ENCODE measurements at regions not wholly inside any gene's neighbourhood (a gene's known extent, or its start where the extent isn't known, plus 50 kb on each side); places are given as distances from the start of the nearest gene placed in this dataset.

GRCh38 chr6:40844246-40844645 is 194.8 kb downstream of the UNC5CL start:
- no peak for DNase-seq (ENCODE audit: low spot score)

- DNase-seq (ENCODE audit: low spot score): no peak
Observed at GRCh38 chr6:40841721-40842120, 197.3 kb downstream of the UNC5CL start.

DNA sequence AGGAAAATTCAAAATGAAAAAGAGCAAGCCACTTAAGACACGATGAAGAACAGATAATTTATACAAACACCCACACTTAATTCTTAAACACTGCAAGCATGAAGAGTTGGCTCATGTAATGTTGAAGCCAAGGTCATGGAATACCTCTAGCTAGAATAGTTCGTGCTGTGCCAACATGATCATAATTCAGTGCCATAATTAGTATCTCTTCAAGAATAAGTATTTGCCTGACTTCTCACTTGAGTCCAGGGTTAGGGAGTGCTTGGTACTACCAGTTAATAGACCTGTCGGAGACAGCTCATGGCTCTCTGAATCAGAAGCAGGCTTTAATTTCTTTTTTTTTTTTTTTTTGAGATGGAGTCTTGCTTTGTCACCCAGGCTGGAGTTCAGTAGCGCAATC is 206.3 kb downstream of the UNC5CL start:
- no peak for DNase-seq (ENCODE audit: low spot score)

- DNase-seq (ENCODE audit: low spot score): no peak
Observed at GRCh38 chr6:40831381-40831780, 207.6 kb downstream of the UNC5CL start.

DNA sequence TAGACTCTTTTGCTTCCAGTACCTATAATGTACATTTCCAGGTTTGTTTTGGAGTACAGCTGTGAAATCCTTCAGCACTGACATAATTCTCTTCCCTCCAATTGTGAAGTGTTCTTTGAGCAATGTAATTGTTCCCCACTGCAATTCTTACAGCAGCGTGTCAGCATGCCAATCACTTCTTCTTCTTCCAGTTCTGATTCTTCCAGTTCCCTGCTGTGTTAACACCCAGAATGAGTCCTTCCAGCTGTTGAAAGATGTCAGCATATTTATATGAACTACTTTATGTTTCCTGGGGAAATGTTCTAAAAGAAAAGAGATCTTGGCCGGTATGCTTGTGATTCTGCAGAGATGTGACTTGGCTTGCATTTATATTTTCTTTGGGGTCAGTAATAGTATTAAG is 213.9 kb downstream of the UNC5CL start:
- DNase-seq (ENCODE audit: low spot score): no peak

GRCh38 chr6:40823917-40824891 is 214.8 kb downstream of the UNC5CL start:
- DNase-seq (ENCODE audit: low spot score): peak; percentile 59

- no peak for DNase-seq (ENCODE audit: low spot score)
Observed at GRCh38 chr6:40822619-40823018, 216.4 kb downstream of the UNC5CL start.

- peak; percentile 25 for DNase-seq (ENCODE audit: low spot score)
Observed at GRCh38 chr6:40819182-40819834, 219.7 kb downstream of the UNC5CL start.

DNA sequence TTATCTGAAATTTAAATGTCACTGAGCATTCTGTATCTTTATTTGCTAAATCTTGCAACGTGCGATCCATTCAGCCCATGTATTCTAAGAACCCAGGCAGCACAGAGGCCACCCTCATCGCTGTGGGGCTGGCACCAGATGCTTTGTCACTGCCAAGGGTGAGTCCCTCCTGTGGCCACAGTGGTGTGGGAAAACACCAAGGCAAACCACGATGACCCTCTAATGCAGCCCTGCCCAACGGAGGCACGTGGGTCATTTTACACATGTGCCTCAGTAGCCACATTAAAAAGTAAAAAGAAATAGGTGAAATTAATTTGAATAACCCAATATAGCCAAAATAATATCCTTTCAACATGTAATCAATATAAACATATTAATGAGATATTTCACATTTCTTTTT is 221.7 kb downstream of the UNC5CL start:
- DNase-seq (ENCODE audit: low spot score): peak; percentile 22

DNA sequence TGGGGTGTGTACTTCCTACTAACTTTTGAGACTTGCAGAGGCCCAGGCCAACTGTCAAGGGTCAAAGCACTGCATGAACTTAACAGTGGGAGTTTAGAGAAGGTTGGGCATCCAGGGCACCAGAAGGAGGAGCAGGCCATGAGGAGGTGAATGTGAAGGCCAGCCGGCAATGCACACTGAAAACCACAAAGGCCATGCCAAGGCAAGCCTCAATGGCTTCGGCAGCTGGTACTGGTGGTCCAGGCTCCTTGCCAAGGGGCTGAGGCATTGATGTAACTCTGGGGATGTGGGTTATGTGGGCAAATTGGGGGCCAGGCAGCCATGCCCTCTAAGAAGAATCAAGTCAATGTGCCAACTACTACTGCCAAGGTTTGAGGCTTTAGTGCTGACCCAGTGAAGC is 222.4 kb downstream of the UNC5CL start:
- peak; percentile 27 for DNase-seq (ENCODE audit: low spot score)

- no peak for DNase-seq (ENCODE audit: low spot score)
Observed at GRCh38 chr6:40815731-40816130, 223.3 kb downstream of the UNC5CL start.

GRCh38 chr6:40810171-40810570 is 223.0 kb upstream of the LRFN2 start:
- no peak for DNase-seq (ENCODE audit: low spot score)

DNA sequence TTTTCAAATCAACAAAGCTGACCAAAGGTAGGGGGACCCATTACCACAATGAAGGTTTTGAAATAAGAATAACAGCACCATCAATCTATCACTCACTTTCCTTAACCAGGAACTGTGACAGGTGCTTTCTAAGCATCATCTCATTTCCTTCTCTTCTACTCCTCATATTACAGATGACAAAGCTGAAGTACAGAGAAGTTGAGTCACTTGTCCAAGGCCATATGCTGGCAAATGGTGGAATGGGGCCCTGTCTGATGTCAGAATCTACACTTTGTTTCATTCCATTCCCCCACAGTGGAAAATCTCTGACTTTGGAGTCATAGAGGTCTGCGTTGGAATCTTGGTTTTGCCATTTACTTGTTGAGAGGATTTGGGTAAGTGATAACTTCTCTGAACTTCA is 222.5 kb upstream of the LRFN2 start:
- no peak for DNase-seq (ENCODE audit: low spot score)

DNA sequence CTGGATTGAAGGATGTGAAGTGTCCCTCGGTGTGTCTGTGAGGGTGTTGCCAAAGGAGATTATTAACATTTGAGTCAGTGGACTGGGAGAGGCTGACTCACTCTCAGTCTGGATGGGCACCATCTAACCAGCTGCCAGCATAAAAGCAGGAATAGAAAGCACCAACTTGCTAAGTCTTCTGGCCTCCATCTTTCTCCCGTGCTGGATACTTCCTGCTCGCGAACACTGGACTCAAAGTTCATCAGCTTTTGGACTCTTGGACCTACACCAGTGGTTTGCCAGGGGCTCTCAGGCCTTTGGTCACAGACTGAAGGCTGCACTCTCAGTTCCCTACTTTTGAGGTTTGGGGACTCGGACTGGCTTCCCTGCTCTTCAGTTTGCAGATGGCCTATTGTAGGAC is 220.3 kb upstream of the LRFN2 start:
- no peak for DNase-seq (ENCODE audit: low spot score)

GRCh38 chr6:40806256-40806864 is 219.2 kb upstream of the LRFN2 start:
- no peak for DNase-seq (ENCODE audit: low spot score)

DNA sequence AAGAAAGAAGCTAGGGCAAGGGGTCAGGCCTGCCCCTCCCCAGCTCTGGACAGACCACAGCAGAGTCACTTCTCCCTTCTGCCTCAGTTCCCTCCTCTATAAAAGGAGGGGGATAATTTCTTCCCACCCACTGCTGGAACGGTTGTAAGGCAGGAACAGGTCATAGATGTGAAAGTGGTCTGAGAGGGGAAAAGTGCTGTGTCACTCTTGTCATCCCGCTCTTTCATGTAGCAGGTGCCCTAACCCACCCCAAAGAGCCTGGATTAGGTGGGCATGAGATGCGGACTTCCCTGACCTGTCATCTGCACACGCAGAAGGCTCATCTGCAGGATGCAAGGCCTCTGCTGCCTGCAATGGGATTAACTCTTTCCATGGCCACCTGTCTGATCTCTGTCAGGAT is 218.2 kb upstream of the LRFN2 start:
- DNase-seq (ENCODE audit: low spot score): no peak

DNA sequence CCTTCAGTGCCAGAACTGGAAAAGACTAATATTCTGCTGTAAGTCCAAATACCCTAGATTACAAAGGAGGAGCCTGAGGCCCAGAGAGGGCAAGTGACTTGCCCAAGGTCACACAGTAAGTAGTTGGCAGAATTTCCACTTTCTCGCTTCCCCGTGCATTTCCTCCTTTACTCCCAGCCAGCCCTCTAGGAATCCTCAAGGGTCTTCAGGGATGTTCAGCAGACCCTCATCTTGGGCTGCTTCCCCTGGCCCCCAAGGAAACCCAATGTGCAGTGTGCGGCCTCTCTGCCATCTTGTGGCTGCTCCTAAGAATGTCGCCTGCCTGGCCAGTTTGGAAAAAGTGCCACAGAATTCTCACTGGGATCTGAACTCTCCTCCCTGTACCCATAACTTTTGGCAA is 217.7 kb upstream of the LRFN2 start:
- no peak for DNase-seq (ENCODE audit: low spot score)

DNA sequence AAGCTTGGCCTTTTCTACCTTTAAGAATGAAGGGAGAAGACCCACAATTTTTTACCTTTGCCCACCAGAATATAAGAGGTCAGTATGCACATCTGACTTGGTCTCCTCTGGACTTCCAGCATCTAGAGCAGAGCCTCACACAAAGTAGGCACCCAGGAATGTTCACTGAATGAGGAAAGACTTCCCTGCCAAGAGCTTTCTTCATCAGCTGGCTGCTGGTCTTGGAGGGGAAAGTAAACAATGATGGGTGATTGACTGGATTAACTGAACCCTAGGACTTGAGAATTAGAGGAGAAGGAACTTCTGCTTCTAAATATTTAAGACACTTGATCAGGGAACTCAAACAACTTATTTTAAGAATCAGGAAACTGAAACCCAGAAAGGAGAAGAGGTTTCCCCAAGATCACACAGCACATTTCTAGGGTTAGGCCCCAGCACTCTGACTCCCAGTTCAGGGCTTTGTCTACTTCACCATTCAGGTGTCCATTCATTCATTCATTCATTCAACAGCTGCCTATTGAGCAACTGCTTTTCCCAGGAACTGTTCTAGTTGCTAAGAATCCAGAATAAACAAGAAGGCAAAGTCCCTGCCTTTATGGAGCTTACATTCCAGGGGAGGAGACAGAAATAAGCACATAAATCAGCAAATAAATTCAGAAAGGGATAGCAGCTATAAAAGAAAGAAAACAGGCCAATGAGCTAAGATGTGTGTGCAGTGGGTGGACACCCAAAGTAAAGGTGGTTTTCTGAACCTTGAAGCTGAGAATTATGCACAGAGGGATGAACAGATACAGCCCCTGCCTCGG is 216.9 kb upstream of the LRFN2 start:
- no peak for DNase-seq (ENCODE audit: low spot score)

GRCh38 chr6:40802481-40802880 is 215.3 kb upstream of the LRFN2 start:
- no peak for DNase-seq (ENCODE audit: low spot score)

GRCh38 chr6:40799296-40800140 is 212.4 kb upstream of the LRFN2 start:
- no peak for DNase-seq (ENCODE audit: low spot score)

- no peak for DNase-seq (ENCODE audit: low spot score)
Observed at GRCh38 chr6:40798069-40798770, 211.1 kb upstream of the LRFN2 start.

Measured in ecto neural progenitor cell (in vitro differentiated cells).